IPS-20b (cell line): ENCODE measurements at regions not wholly inside any gene's neighbourhood (a gene's known extent, or its start where the extent isn't known, plus 50 kb on each side); places are given as distances from the start of the nearest gene placed in this dataset.
"Not testable (repeated sequence)": the region's sequence is repeated elsewhere in the genome, so short reads cannot be mapped to it uniquely, and the experiment has no call there.

ENCODE experiments used
- H3K27ac ChIP-seq: one replicate; pipeline ENCODE4 v1.5.1; 2013; ENCODE audit warnings: low read length
- H3K27me3 ChIP-seq: 2 replicates; pipeline ENCODE4 v1.6.1; 2013; ENCODE audit warnings: mild to moderate bottlenecking, low read length, inconsistent platforms; ENCODE audit not compliant: insufficient read depth
- H3K36me3 ChIP-seq: 2 replicates; pipeline ENCODE4 v1.6.1; 2013; ENCODE audit warnings: low read depth, mild to moderate bottlenecking, inconsistent platforms, low read length, moderate library complexity; ENCODE audit not compliant: insufficient read depth
- H3K4me1 ChIP-seq: 2 replicates; pipeline ENCODE4 v1.6.1; 2013; ENCODE audit warnings: mild to moderate bottlenecking, control low read depth, inconsistent platforms, low read length, moderate library complexity; ENCODE audit not compliant: insufficient read depth
- H3K4me3 ChIP-seq: 2 replicates; pipeline ENCODE4 v1.5.1; 2013; ENCODE audit warnings: mild to moderate bottlenecking, low read length, inconsistent platforms
- H3K9ac ChIP-seq: 2 replicates; pipeline ENCODE4 v1.6.1; 2013; ENCODE audit warnings: low read depth, mild to moderate bottlenecking, inconsistent platforms, low read length, moderate library complexity
- H3K9me3 ChIP-seq: 2 replicates; pipeline ENCODE4 v1.6.1; 2013; ENCODE audit warnings: mild to moderate bottlenecking, low read depth, low read length, inconsistent platforms; ENCODE audit not compliant: insufficient read depth

GRCh38 chr6:160804639-160805038 lies 102.6 kb downstream of the PLG start:
- Histone ChIP-seq H3K9ac (no peak overlapping the region), H3K36me3 (no peaks in the 10 kb centered on the region), H3K27ac (no peak overlapping the region), H3K27me3 (no peaks in the 10 kb centered on the region), H3K9me3 (peaks cover 5% of the 10 kb centered on the region; the same call in 1 of the 2 replicates), H3K4me1 (peaks cover 2% of the 10 kb centered on the region; the same call in 1 of the 2 replicates), H3K4me3 (no peak overlapping the region)

GRCh38 chr6:160808263-160808662 lies 106.2 kb downstream of the PLG start:
- no peak overlapping the region for H3K9ac ChIP-seq
- no peak overlapping the region for H3K4me3 ChIP-seq
- no peaks in the 10 kb centered on the region for H3K9me3 ChIP-seq
- no peaks in the 10 kb centered on the region for H3K36me3 ChIP-seq
- no peak overlapping the region for H3K27ac ChIP-seq
- H3K27me3 ChIP-seq = no peaks in the 10 kb centered on the region
- peaks cover 2% of the 10 kb centered on the region; the same call in 1 of the 2 replicates for H3K4me1 ChIP-seq

GRCh38 chr6:160810238-160810637 lies 108.2 kb downstream of the PLG start:
- Histone ChIP-seq H3K27me3 (no peaks in the 10 kb centered on the region), H3K4me1 (peaks cover 2% of the 10 kb centered on the region; the same call in 1 of the 2 replicates), H3K9me3 (no peaks in the 10 kb centered on the region), H3K27ac (no peak overlapping the region), H3K36me3 (no peaks in the 10 kb centered on the region), H3K4me3 (no peak overlapping the region), H3K9ac (no peak overlapping the region)

- H3K4me3 ChIP-seq = no peak overlapping the region
- no peaks in the 10 kb centered on the region for H3K36me3 ChIP-seq
- no peak overlapping the region for H3K27ac ChIP-seq
- peaks cover 2% of the 10 kb centered on the region; the same call in 1 of the 2 replicates for H3K4me1 ChIP-seq
- no peaks in the 10 kb centered on the region for H3K9me3 ChIP-seq
- no peak overlapping the region for H3K9ac ChIP-seq
- no peaks in the 10 kb centered on the region for H3K27me3 ChIP-seq
These were observed 110.1 kb downstream of the PLG start for GRCh38 chr6:160812097-160812496.

- Histone ChIP-seq H3K9me3 (peaks cover 12% of the 10 kb centered on the region), H3K27me3 (no peaks in the 10 kb centered on the region), H3K4me1 (no peaks in the 10 kb centered on the region), H3K27ac (no peak overlapping the region), H3K36me3 (no peaks in the 10 kb centered on the region), H3K9ac (no peak overlapping the region), H3K4me3 (no peak overlapping the region)
These were observed 116.9 kb downstream of the PLG start for GRCh38 chr6:160818934-160819333.

GRCh38 chr6:160820661-160821060 lies 118.6 kb downstream of the PLG start:
- H3K9me3 ChIP-seq = peaks cover 12% of the 10 kb centered on the region
- H3K9ac ChIP-seq, H3K4me3 ChIP-seq, H3K27ac ChIP-seq, H3K36me3 ChIP-seq, H3K27me3 ChIP-seq, H3K4me1 ChIP-seq: not testable (repeated sequence)

- no peaks in the 10 kb centered on the region for H3K36me3 ChIP-seq
- H3K9ac ChIP-seq = no peak overlapping the region
- H3K27me3 ChIP-seq = no peaks in the 10 kb centered on the region
- H3K4me1 ChIP-seq = peaks cover 3% of the 10 kb centered on the region; the same call in 1 of the 2 replicates
- H3K4me3 ChIP-seq = no peak overlapping the region
- H3K9me3 ChIP-seq = no peaks in the 10 kb centered on the region
- H3K27ac ChIP-seq = no peak overlapping the region
These were observed 129.7 kb downstream of the PLG start for GRCh38 chr6:160831739-160832138.

- Histone ChIP-seq H3K9ac (no peak overlapping the region), H3K27me3 (no peaks in the 10 kb centered on the region)
These were observed 130.4 kb downstream of the PLG start for GRCh38 chr6:160832422-160832821.

GRCh38 chr6:160837146-160837545 lies 135.1 kb downstream of the PLG start:
- no peaks in the 10 kb centered on the region for H3K9me3 ChIP-seq
- no peaks in the 10 kb centered on the region for H3K27me3 ChIP-seq
- no peak overlapping the region for H3K9ac ChIP-seq
- H3K36me3 ChIP-seq = no peaks in the 10 kb centered on the region
- no peak overlapping the region for H3K4me3 ChIP-seq
- no peaks in the 10 kb centered on the region for H3K4me1 ChIP-seq
- no peak overlapping the region for H3K27ac ChIP-seq

More at GRCh38 chr6:160832422-160832821, 130.4 kb downstream of the PLG start:
- Histone ChIP-seq H3K36me3 (no peaks in the 10 kb centered on the region), H3K4me3 (no peak overlapping the region), H3K4me1 (peaks cover 3% of the 10 kb centered on the region; the same call in 1 of the 2 replicates), H3K9me3 (no peaks in the 10 kb centered on the region), H3K27ac (no peak overlapping the region)

GRCh38 chr6:160851031-160851430 lies 140.5 kb upstream of the MAP3K4 start:
- H3K27ac ChIP-seq = no peak overlapping the region
- H3K9me3 ChIP-seq = no peaks in the 10 kb centered on the region
- H3K36me3 ChIP-seq = no peaks in the 10 kb centered on the region
- no peaks in the 10 kb centered on the region for H3K4me1 ChIP-seq
- H3K9ac ChIP-seq = no peak overlapping the region
- H3K4me3 ChIP-seq = no peak overlapping the region
- H3K27me3 ChIP-seq = no peaks in the 10 kb centered on the region

GRCh38 chr6:160853946-160854345 lies 137.6 kb upstream of the MAP3K4 start:
- Histone ChIP-seq H3K36me3 (no peaks in the 10 kb centered on the region), H3K9me3 (no peaks in the 10 kb centered on the region; the same call in 1 of the 2 replicates), H3K27me3 (no peaks in the 10 kb centered on the region), H3K9ac (no peak overlapping the region), H3K4me1 (no peaks in the 10 kb centered on the region), H3K4me3 (no peak overlapping the region), H3K27ac (no peak overlapping the region)

- Histone ChIP-seq H3K4me1 (no peaks in the 10 kb centered on the region), H3K9ac (no peak overlapping the region), H3K4me3 (no peak overlapping the region), H3K9me3 (no peaks in the 10 kb centered on the region; the same call in 1 of the 2 replicates), H3K36me3 (no peaks in the 10 kb centered on the region), H3K27me3 (no peaks in the 10 kb centered on the region), H3K27ac (no peak overlapping the region)
These were observed 132.7 kb upstream of the MAP3K4 start for GRCh38 chr6:160858886-160859285.
